Liver (tissue), 3 donors: ENCODE measurements at regions not wholly inside any gene's neighbourhood (a gene's known extent, or its start where the extent isn't known, plus 50 kb on each side); places are given as distances from the start of the nearest gene placed in this dataset.

Experiments
- ATF3 ChIP-seq: IDR thresholded peaks from 2 replicates; pipeline ENCODE4 v1.6.1; 2016; ENCODE audit warnings: antibody characterized with exemption
- CTCF ChIP-seq: fragments of 150-350 bp; IDR thresholded peaks from 2 replicates; pipeline ENCODE4 v1.5.1; 2017; ENCODE audit warnings: improper control_type of control experiment, low read depth, low read length; ENCODE audit not compliant: missing input control
- FOXA1 ChIP-seq: IDR thresholded peaks from 2 replicates; pipeline ENCODE4 v1.6.1; 2016; ENCODE audit warnings: antibody characterized with exemption
- HNF4A ChIP-seq, 2 donors: conservative IDR thresholded peaks; 2 replicates each; pipeline ENCODE4 v1.6.1; 2016; ENCODE audit warnings: antibody characterized with exemption in 2 of 2, mild to moderate bottlenecking in 2 of 2
- JUND ChIP-seq, 2 donors: IDR thresholded peaks; 2 replicates each; pipeline ENCODE4 v1.6.1; 2016; ENCODE audit warnings: antibody characterized with exemption in 2 of 2
- MAX ChIP-seq: IDR thresholded peaks from 2 replicates; pipeline ENCODE4 v1.6.1; 2016; ENCODE audit warnings: antibody characterized with exemption
- SP1 ChIP-seq: IDR thresholded peaks from 2 replicates; pipeline ENCODE4 v1.6.1; 2018; ENCODE audit warnings: antibody characterized with exemption, mild to moderate bottlenecking
- donor health status: healthy.
- donor health status: healthy.

- no peak for TF ChIP-seq JUND (IDR thresholded peaks at IDR 0.05)
- TF ChIP-seq CTCF: no peak
- TF ChIP-seq HNF4A (conservative IDR thresholded peaks at IDR 0.05): no peak
- TF ChIP-seq FOXA1: no peak
- TF ChIP-seq MAX: no peak
- TF ChIP-seq ATF3: no peak
- TF ChIP-seq SP1: no peak
Measured at GRCh38 chr6:43946641-43947363, 176.8 kb downstream of the VEGFA start.
